Peyer's patch (tissue), 4 donors: ENCODE measurements at regions not wholly inside any gene's neighbourhood (a gene's known extent, or its start where the extent isn't known, plus 50 kb on each side); places are given as distances from the start of the nearest gene placed in this dataset.

Experiments
- DNase-seq, 3 donors: peaks; one replicate each; pipeline ENCODE4 v3.0.0-alpha.2; 2017 to 2019
- H3K27ac ChIP-seq, 4 donors: fragments of 200-600 bp; sonication (generic); one replicate each; pipeline ENCODE4 v1.5.1; 2016 to 2019
- H3K27me3 ChIP-seq, 2 donors: fragments of 200-600 bp; sonication (generic); one replicate each; pipeline ENCODE4 v1.5.1; 2019
- H3K36me3 ChIP-seq, 3 donors: fragments of 200-600 bp; sonication (generic); one replicate each; pipeline ENCODE4 v1.5.1; 2016 to 2019
- H3K4me1 ChIP-seq, 4 donors: fragments of 200-600 bp; sonication (generic); one replicate each; pipeline ENCODE4 v1.5.1; 2016 to 2019
- H3K4me3 ChIP-seq, 4 donors: fragments of 200-600 bp; sonication (generic); 1 replicate in 3 of 4; 2 replicates in 1 of 4; pipeline ENCODE4 v1.5.1; 2016 to 2019; ENCODE audit warnings: mild to moderate bottlenecking in 1 of 4
- H3K9me3 ChIP-seq, 4 donors: fragments of 200-600 bp; sonication (generic); one replicate each; pipeline ENCODE4 v1.5.1; 2016 to 2019; ENCODE audit warnings: mild to moderate bottlenecking in 1 of 4
- CTCF ChIP-seq, 6 experiments: fragments of 450-650 bp in 4 of 6; fragments of 200-600 bp in 2 of 6; sonication (generic) in 1 of 6; IDR thresholded peaks; one replicate each; pipeline ENCODE4 v1.5.1; 2017 to 2019; ENCODE audit warnings: antibody characterized with exemption in 6 of 6, mild to moderate bottlenecking in 3 of 6, moderate library complexity in 1 of 6
- POLR2A ChIP-seq, 2 donors: fragments of 450-650 bp; IDR thresholded peaks; one replicate each; pipeline ENCODE4 v1.5.1; 2017; ENCODE audit warnings: antibody characterized with exemption in 2 of 2, mild to moderate bottlenecking in 2 of 2, moderate library complexity in 2 of 2

GRCh38 chr2:19550750-19551149 is 192.3 kb upstream of the OSR1 start:
- no peaks in the 10 kb centered on the region for H3K9me3 ChIP-seq
- no peaks in the 10 kb centered on the region for H3K27me3 ChIP-seq
- DNase-seq = no peak
- H3K4me1 ChIP-seq = no peaks in the 10 kb centered on the region
- H3K27ac ChIP-seq = no peak overlapping the region
- TF ChIP-seq POLR2A (IDR thresholded peaks at IDR 0.05) (no peak), CTCF (IDR thresholded peaks at IDR 0.05) (no peak)
- H3K36me3 ChIP-seq = no peaks in the 10 kb centered on the region
- no peak overlapping the region for H3K4me3 ChIP-seq

- Histone ChIP-seq H3K9me3 (no peaks in the 10 kb centered on the region), H3K27me3 (no peaks in the 10 kb centered on the region), H3K4me1 (no peaks in the 10 kb centered on the region), H3K36me3 (no peaks in the 10 kb centered on the region), H3K27ac (no peak overlapping the region), H3K4me3 (no peak overlapping the region)
- no peak for DNase-seq
- TF ChIP-seq CTCF (IDR thresholded peaks at IDR 0.05) = no peak
Measured at GRCh38 chr2:19549821-19550220, 191.4 kb upstream of the OSR1 start.

GRCh38 chr2:19548116-19548515 is 189.7 kb upstream of the OSR1 start:
- no peak for TF ChIP-seq CTCF (IDR thresholded peaks at IDR 0.05)
- no peak for TF ChIP-seq POLR2A (IDR thresholded peaks at IDR 0.05)
- Histone ChIP-seq H3K4me3 (no peak overlapping the region), H3K27me3 (no peaks in the 10 kb centered on the region), H3K4me1 (no peaks in the 10 kb centered on the region), H3K27ac (no peak overlapping the region), H3K36me3 (no peaks in the 10 kb centered on the region), H3K9me3 (no peaks in the 10 kb centered on the region)
- DNase-seq = no peak

GRCh38 chr2:19547321-19547720 is 188.9 kb upstream of the OSR1 start:
- TF ChIP-seq POLR2A (IDR thresholded peaks at IDR 0.05) = no peak
- TF ChIP-seq CTCF (IDR thresholded peaks at IDR 0.05) = no peak
- no peaks in the 10 kb centered on the region for H3K36me3 ChIP-seq
- no peak for DNase-seq
- no peaks in the 10 kb centered on the region for H3K4me1 ChIP-seq
- H3K9me3 ChIP-seq = no peaks in the 10 kb centered on the region
- no peaks in the 10 kb centered on the region for H3K27me3 ChIP-seq
- no peak overlapping the region for H3K27ac ChIP-seq
- H3K4me3 ChIP-seq = no peak overlapping the region

GRCh38 chr2:19545507-19545906 is 187.1 kb upstream of the OSR1 start:
- H3K27ac ChIP-seq = no peak overlapping the region
- H3K27me3 ChIP-seq = no peaks in the 10 kb centered on the region
- peaks cover 0 to 5% (median 0%) of the 10 kb centered on the region in 4 donors for H3K4me1 ChIP-seq
- TF ChIP-seq POLR2A (IDR thresholded peaks at IDR 0.05) (no peak), CTCF (IDR thresholded peaks at IDR 0.05) (no peak)
- no peak for DNase-seq
- H3K9me3 ChIP-seq = no peaks in the 10 kb centered on the region
- no peaks in the 10 kb centered on the region for H3K36me3 ChIP-seq
- no peak overlapping the region for H3K4me3 ChIP-seq

GRCh38 chr2:19543663-19544383 is 185.4 kb upstream of the OSR1 start:
- no peaks in the 10 kb centered on the region for H3K36me3 ChIP-seq
- H3K27ac ChIP-seq = no peak overlapping the region
- TF ChIP-seq POLR2A (IDR thresholded peaks at IDR 0.05) = no peak
- TF ChIP-seq CTCF (IDR thresholded peaks at IDR 0.05) = no peak
- no peak for DNase-seq
- no peaks in the 10 kb centered on the region for H3K27me3 ChIP-seq
- H3K4me1 ChIP-seq = peaks cover 0 to 11% (median 0%) of the 10 kb centered on the region in 4 donors
- H3K9me3 ChIP-seq = no peaks in the 10 kb centered on the region
- no peak overlapping the region for H3K4me3 ChIP-seq
